ENCODE measurements at regions not wholly inside any gene's neighbourhood (a gene's known extent, or its start where the extent isn't known, plus 50 kb on each side); places are given as distances from the start of the nearest gene placed in this dataset.

- H3K4me1 ChIP-seq (ENCODE audit: control insufficient read depth, insufficient read depth, low read length) = peaks cover 9% of the 10 kb centered on the region
- CTCF ChIA-PET = interaction anchor here (0.6 to 4.8 kb wide), 5 partner anchors 23 to 232 kb away, joined by 3 to 23 read pairs (median 3); partner anchors contain the start of gene MYLIP
- no peak overlapping the region for H3K9ac ChIP-seq (ENCODE audit: control insufficient read depth, insufficient read depth, low read length)
- ATAC-seq (no peak), FAIRE-seq (no peak), DNase-seq (ENCODE audit: low read depth, low spot score) (no peak)
- no peak overlapping the region for H3K27ac ChIP-seq (ENCODE audit: control insufficient read depth, insufficient read depth)
- SMC1A ChIA-PET (ENCODE audit: uncharacterized antibody, unreplicated experiment) = interaction anchor here (0.6 to 5.2 kb wide), 11 partner anchors 8 to 245 kb away, joined by 3 to 45 read pairs (median 3); no protein-coding TSS in a partner anchor
- no peaks in the 10 kb centered on the region for H3K36me3 ChIP-seq (ENCODE audit: control insufficient read depth in 2 of 2, insufficient read depth in 2 of 2, low read length in 1 of 2)
- 96% methylated on average over 3 of the region's 3 CpGs for WGBS (ENCODE audit: insufficient coverage, insufficient replicate concordance, low lambda C conversion rate, missing lambda C conversion rate)
- no peak overlapping the region for H3K4me3 ChIP-seq
- intact Hi-C loops (cut with micrococcal nuclease; ENCODE audit: unreplicated experiment) (no loop called here), in situ Hi-C loops (cut with MboI) (no loop called here)
- no peaks in the 10 kb centered on the region for H3K27me3 ChIP-seq (replicated peaks in 1 of 2; ENCODE audit: control insufficient read depth in 2 of 2, insufficient read depth in 2 of 2, low read length in 1 of 2)
- H3K9me3 ChIP-seq (replicated peaks; ENCODE audit: control insufficient read depth, insufficient read depth, low read length) = no peaks in the 10 kb centered on the region; the same call in 2 of the 3 replicates
- no TSS peak for BruUV-seq (replicated peaks)
- no peak overlapping the region for H2AFZ ChIP-seq (ENCODE audit: control insufficient read depth, low read depth, low read length)
- POLR2A ChIA-PET = interaction anchor here (0.6 to 3.7 kb wide), 4 partner anchors 8 to 1830 kb away, joined by 5 to 17 read pairs (median 6); no protein-coding TSS in a partner anchor
- no peak overlapping the region for H3K4me2 ChIP-seq (ENCODE audit: control insufficient read depth, insufficient read depth)
- H4K20me1 ChIP-seq (ENCODE audit: control insufficient read depth, insufficient read depth) = no peaks in the 10 kb centered on the region
- RAD21 ChIA-PET (ENCODE audit: unreplicated experiment) = interaction anchor here (0.8 to 3.7 kb wide), 5 partner anchors 11 to 246 kb away, joined by 3 to 36 read pairs (median 3); no protein-coding TSS in a partner anchor
- no peaks in the 10 kb centered on the region for H3K79me2 ChIP-seq (ENCODE audit: control insufficient read depth, insufficient read depth, low read length)
- TF ChIP-seq ZBTB40 (IDR thresholded peaks at IDR 0.05; ENCODE audit: borderline replicate concordance) (no peak), HCFC1 (IDR thresholded peaks at IDR 0.05; ENCODE audit: low read length) (no peak), MYC (IDR thresholded peaks at IDR 0.05; ENCODE audit: insufficient read depth, insufficient read length, insufficient replicate concordance, low read length, severe bottlenecking) (no peak), TCF12 (IDR thresholded peaks at IDR 0.05; ENCODE audit: low read depth, low read length) (no peak), TBL1XR1 (IDR thresholded peaks at IDR 0.05; ENCODE audit: low read depth, low read length) (no peak), TAF1 (IDR thresholded peaks at IDR 0.05; ENCODE audit: borderline replicate concordance, low read depth, low read length) (no peak), SMC3 (IDR thresholded peaks at IDR 0.05; ENCODE audit: borderline replicate concordance, low read length) (no peak), PAX5 (IDR thresholded peaks at IDR 0.05; ENCODE audit: borderline replicate concordance, low read depth, low read length) (no peak), BCLAF1 (IDR thresholded peaks at IDR 0.05) (no peak), ZNF687 (IDR thresholded peaks at IDR 0.05) (no peak)
Observed at GRCh38 chr6:15937602-15938001, 191.3 kb upstream of the MYLIP start.

Data from GM12878 (cell line).